ENCODE measurements at regions not wholly inside any gene's neighbourhood (a gene's known extent, or its start where the extent isn't known, plus 50 kb on each side); places are given as distances from the start of the nearest gene placed in this dataset.

- H2BK120ac ChIP-seq (replicated peaks; ENCODE audit: low read depth, low read length) = no peak overlapping the region
- H2AFZ ChIP-seq (ENCODE audit: low read length) = no peak overlapping the region
- no peak overlapping the region for H4K5ac ChIP-seq (ENCODE audit: insufficient read length, low read depth, low read length)
- no peak for DNase-seq (ENCODE audit: low read depth in 1 of 2, low spot score in 2 of 2)
- H3K27me3 ChIP-seq (replicated peaks in 1 of 4; ENCODE audit: control insufficient read depth in 3 of 4, extremely low read depth in 1 of 4, insufficient read depth in 3 of 4, low read length in 3 of 4) = no peaks in the 10 kb centered on the region; a peak in 1 of 7 replicates
- H3K14ac ChIP-seq (ENCODE audit: insufficient read length) = no peak overlapping the region
- TF ChIP-seq CHD1 (IDR thresholded peaks at IDR 0.05; ENCODE audit: low read depth, low read length) (no peak), MAFK (IDR thresholded peaks at IDR 0.05; ENCODE audit: low read depth, low read length) (peak; percentile 4; the same call in 1 of the 2 replicates)
- no peak for FAIRE-seq
- no peak overlapping the region for H2AK5ac ChIP-seq (ENCODE audit: low read depth, low read length)
- peak overlapping the region; percentile 16; the same call in 1 of the 2 replicates for H2BK20ac ChIP-seq (ENCODE audit: low read length)
- H2BK15ac ChIP-seq (ENCODE audit: low read length) = no peak overlapping the region
- no peak overlapping the region for H3K4me3 ChIP-seq (ENCODE audit: extremely low read depth in 1 of 4, insufficient read depth in 2 of 4, low read depth in 3 of 4, low read length in 4 of 4)
- no peak overlapping the region for H3K4me2 ChIP-seq (ENCODE audit: insufficient read depth in 1 of 2, low read depth in 2 of 2, low read length in 2 of 2)
- CTCF ChIA-PET (ENCODE audit: partially characterized antibody) = interaction anchor here (1.6 kb wide), 1 partner anchor 22 kb away, joined by 4 read pairs; no protein-coding TSS in a partner anchor
- H3K36me3 ChIP-seq (ENCODE audit: control insufficient read depth in 2 of 4, insufficient read depth in 4 of 4, low read length in 3 of 4) = no peaks in the 10 kb centered on the region
- H3K18ac ChIP-seq (ENCODE audit: extremely low read depth, low read length) = no peak overlapping the region
- H3K9me3 ChIP-seq (ENCODE audit: insufficient read depth in 2 of 2, low read depth in 1 of 2, low read length in 1 of 2) = no peaks in the 10 kb centered on the region; a peak in 1 of 4 replicates
- H3K4ac ChIP-seq (replicated peaks; ENCODE audit: insufficient read length, low read depth, low read length) = no peak overlapping the region
- no peak overlapping the region for H3K27ac ChIP-seq (ENCODE audit: low read depth, low read length)
- POLR2A ChIA-PET (ENCODE audit: partially characterized antibody) = interaction anchor here (1.3 kb wide), 1 partner anchor 14 kb away, joined by 3 read pairs; no protein-coding TSS in a partner anchor
- H3K4me1 ChIP-seq (replicated peaks in 1 of 4; ENCODE audit: control insufficient read depth in 3 of 4, insufficient read depth in 4 of 4, low read length in 3 of 4) = peaks cover 0 to 2% (median 0%) of the 10 kb centered on the region in 4 experiments; a peak in 2 of 7 replicates
- H3K79me1 ChIP-seq (ENCODE audit: low read depth, low read length) = no peaks in the 10 kb centered on the region
- no peak overlapping the region for H4K91ac ChIP-seq (replicated peaks; ENCODE audit: insufficient read length, low read length)
- H4K20me1 ChIP-seq (replicated peaks in 1 of 2; ENCODE audit: control insufficient read depth in 1 of 2, insufficient read depth in 2 of 2, low read length in 2 of 2) = no peaks in the 10 kb centered on the region
- H3K23me2 ChIP-seq (ENCODE audit: low read depth, low read length) = peaks cover 3% of the 10 kb centered on the region; the same call in 1 of the 2 replicates
- H4K8ac ChIP-seq (ENCODE audit: extremely low read depth, insufficient read depth, low read length) = no peak overlapping the region
- no peaks in the 10 kb centered on the region for H3K79me2 ChIP-seq (ENCODE audit: control insufficient read depth in 1 of 2, insufficient read depth in 2 of 2, low read length in 2 of 2)
- H2BK12ac ChIP-seq (ENCODE audit: low read depth, low read length) = peak overlapping the region; percentile 60; the same call in 1 of the 2 replicates
- no peak overlapping the region for H3K9ac ChIP-seq (replicated peaks in 1 of 4; ENCODE audit: extremely low read depth in 1 of 4, low read depth in 3 of 4, low read length in 3 of 4)
- H3K56ac ChIP-seq (replicated peaks; ENCODE audit: insufficient read length, low read depth, low read length) = no peak overlapping the region
- WGBS, 2 experiments (ENCODE audit: extremely low coverage in 1 of 2, insufficient coverage in 1 of 2, insufficient read length in 1 of 2, insufficient replicate concordance in 2 of 2, low coverage in 1 of 2, low lambda C conversion rate in 2 of 2, missing lambda C conversion rate in 1 of 2) = 76% methylated on average over 3 of the region's 3 CpGs; no CpG with 5 or more reads in 1 of the 2 experiments
- H3K23ac ChIP-seq (ENCODE audit: insufficient read length) = no peak overlapping the region
- no peak overlapping the region for H2BK5ac ChIP-seq (ENCODE audit: low read depth, low read length)
These were observed 218.2 kb downstream of the SH3BP4 start for GRCh38 chr2:235170016-235170415.
